LNCAP (cell line): ENCODE measurements at regions not wholly inside any gene's neighbourhood (a gene's known extent, or its start where the extent isn't known, plus 50 kb on each side); places are given as distances from the start of the nearest gene placed in this dataset.

Source experiments
- CTCF ChIP-seq: fragments of 450-650 bp; IDR thresholded peaks from 2 replicates; pipeline ENCODE4 v1.5.1; 2017; ENCODE audit warnings: mild to moderate bottlenecking

GRCh38 chr1:173420330-173420806 is 56.8 kb upstream of the PRDX6 start:
- TF ChIP-seq CTCF, result peak; percentile 89

DNA sequence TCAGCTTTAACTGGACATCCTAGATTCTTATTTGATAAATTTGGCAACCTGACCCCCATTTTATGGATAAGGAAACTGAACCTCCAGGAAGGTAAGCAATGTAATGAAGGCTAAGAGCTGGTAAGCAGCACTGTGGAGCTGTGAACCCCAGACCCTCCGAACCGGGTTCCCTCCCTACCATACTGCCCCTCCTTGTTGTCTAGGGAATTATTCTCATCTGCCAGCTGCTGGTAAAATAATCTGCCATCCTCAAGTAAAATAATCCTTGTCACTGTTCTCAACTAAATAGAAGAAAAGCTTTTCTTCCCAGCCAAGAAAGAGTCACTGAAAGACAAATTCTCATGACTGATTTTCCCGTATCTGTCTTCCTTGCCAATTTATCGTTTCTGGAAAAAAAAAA is 55.8 kb upstream of the PRDX6 start:
- TF ChIP-seq CTCF, result no peak

DNA sequence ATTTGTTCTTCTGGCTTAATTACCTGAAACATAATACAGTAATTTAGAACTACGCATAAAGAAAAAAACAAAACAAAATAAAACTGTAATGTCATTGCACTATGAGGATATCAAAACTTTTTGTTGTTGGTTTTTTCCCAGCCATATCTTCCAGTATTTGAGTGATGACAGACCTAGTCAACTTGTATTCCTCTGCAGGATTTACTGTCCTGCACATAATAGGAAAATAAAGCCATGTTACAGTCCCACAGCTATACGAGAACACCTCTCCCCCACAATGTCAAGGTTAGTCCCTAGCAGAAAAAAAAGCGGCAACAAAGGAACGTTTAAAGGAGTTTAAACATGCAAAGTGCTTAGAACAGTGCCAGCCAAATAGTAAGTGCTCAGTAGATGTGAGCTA is 55.3 kb upstream of the PRDX6 start:
- no peak for TF ChIP-seq CTCF

DNA sequence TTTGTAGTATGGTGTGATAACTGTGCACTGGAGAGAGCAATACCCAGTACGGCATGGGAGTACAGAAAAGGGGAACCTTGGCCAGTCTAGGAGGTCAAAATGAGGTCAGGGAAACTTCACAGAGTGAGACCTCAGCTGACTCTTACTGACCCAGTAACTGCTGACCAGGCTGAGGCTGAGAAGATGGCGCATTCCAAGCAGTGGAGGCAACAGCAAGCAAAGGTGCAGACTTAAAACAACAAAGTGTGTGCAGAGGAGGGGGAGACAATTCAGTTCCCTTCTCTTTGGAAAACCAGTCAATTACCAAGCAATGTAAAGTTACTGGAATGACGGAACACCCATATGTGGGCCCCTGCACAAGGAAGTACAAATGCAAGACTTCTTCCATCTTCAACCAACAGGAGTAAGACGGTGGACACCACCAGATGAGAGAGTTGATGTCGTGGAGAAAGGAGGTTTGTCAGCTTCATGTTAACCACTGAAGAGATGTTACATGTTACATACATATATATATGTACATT is 54.6 kb upstream of the PRDX6 start:
- TF ChIP-seq CTCF, result no peak

DNA sequence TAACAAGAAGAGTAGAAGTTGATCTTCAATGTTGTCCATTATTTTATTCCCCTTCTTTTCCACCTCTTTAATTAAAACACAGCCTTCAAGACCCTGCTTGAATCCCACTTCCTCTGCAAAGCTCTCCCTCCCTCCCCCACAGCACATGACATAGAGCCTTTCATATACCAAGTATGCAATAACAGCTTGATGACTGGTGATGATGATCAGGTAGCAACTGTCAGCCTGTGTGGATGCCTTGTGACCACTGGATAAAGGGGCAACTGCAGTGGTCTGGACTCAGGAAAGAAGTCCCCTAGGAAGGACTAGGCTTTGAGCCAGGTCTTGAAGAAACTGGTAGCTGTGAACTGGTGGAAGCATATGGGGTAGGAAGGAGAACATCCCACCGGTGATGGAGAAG is 53.8 kb upstream of the PRDX6 start:
- no peak for TF ChIP-seq CTCF

GRCh38 chr1:173424143-173424542 is 53.0 kb upstream of the PRDX6 start:
- no peak for TF ChIP-seq CTCF

DNA sequence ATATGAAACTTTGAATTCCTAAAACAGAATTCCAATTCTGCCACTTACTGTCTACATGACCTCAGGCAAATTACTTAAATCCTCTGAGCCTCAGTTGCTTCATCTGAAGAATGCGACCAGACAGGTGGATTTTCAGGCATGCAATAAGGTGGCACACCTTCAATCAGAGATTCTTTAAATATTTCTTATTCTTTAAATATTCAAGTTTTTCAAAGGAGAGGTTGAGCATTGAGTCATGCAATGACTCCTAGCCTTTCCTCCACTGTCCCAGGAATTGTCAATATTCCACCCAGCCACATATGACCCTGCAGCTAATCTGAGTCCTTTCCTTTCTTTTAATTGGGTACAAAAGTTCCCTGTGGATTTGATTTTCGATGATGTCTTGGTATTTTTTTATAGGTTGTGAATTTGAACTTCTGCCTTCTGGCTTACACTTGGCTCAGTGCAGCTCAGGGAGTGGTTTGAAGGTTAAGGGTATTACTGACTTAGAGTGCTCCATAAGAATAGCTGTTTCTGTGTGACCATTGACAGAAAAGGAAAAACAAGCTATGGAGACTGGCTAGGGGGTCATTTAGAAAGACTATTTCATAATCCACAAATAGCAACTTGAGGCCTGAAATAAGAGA is 52.2 kb upstream of the PRDX6 start:
- no peak for TF ChIP-seq CTCF

- no peak for TF ChIP-seq CTCF
These were observed 51.1 kb upstream of the PRDX6 start for GRCh38 chr1:173426057-173426456.
